H1 (cell line): ENCODE measurements at regions not wholly inside any gene's neighbourhood (a gene's known extent, or its start where the extent isn't known, plus 50 kb on each side); places are given as distances from the start of the nearest gene placed in this dataset.

ENCODE experiments used
- CTCF ChIA-PET: fragments of 300-600 bp; sonication (Branson Sonifier 250); formaldehyde crosslinking; loops from one replicate; lab custom pipeline; 2021; ENCODE audit not compliant: partially characterized antibody; lab: Charles Lee
- POLR2A ChIA-PET: fragments of 300-600 bp; sonication (Branson Sonifier 250); formaldehyde crosslinking; loops from one replicate; lab custom pipeline; 2021; ENCODE audit warnings: inconsistent platforms; ENCODE audit not compliant: partially characterized antibody; lab: Charles Lee
- DNase-seq, 2 experiments: peaks; one replicate each; pipeline versions ENCODE4 v3.0.0 to v3.0.0-alpha.2; 2010 to 2022; ENCODE audit warnings: low spot score in 2 of 2, low read depth in 1 of 2, mixed read lengths in 1 of 2
- FAIRE-seq: peaks from 2 replicates; lab custom pipeline; 2011; peaks lifted over from hg19 to GRCh38; lab: Jason Lieb, UNC
- H2AFZ ChIP-seq: 2 replicates; pipeline ENCODE4 v1.8.1; 2012; ENCODE audit warnings: low read length, inconsistent platforms
- H2AK5ac ChIP-seq: 2 replicates; pipeline ENCODE4 v1.6.1; 2013; ENCODE audit warnings: low read depth, low read length
- H2BK120ac ChIP-seq: replicated peaks from 2 replicates; pipeline ENCODE3; 2013; ENCODE audit warnings: low read depth, low read length, inconsistent platforms
- H2BK12ac ChIP-seq: 2 replicates; pipeline ENCODE4 v1.6.1; 2013; ENCODE audit warnings: low read depth, low read length
- H2BK15ac ChIP-seq: 2 replicates; pipeline ENCODE4 v1.6.1; 2013; ENCODE audit warnings: low read length
- H2BK20ac ChIP-seq: 2 replicates; pipeline ENCODE4 v1.6.1; 2013; ENCODE audit warnings: low read length
- H2BK5ac ChIP-seq: 2 replicates; pipeline ENCODE4 v1.6.1; 2013; ENCODE audit warnings: low read depth, low read length
- H3K14ac ChIP-seq: 2 replicates; pipeline ENCODE4 v1.6.1; 2013; ENCODE audit warnings: inconsistent platforms; ENCODE audit not compliant: insufficient read length
- H3K18ac ChIP-seq: 2 replicates; pipeline ENCODE4 v1.6.1; 2013; ENCODE audit warnings: low read length; ENCODE audit errors: extremely low read depth
- H3K23ac ChIP-seq: 2 replicates; pipeline ENCODE4 v1.6.1; 2013; ENCODE audit warnings: inconsistent platforms; ENCODE audit not compliant: insufficient read length
- H3K23me2 ChIP-seq: 2 replicates; pipeline ENCODE4 v1.6.1; 2013; ENCODE audit warnings: low read depth, low read length
- H3K27ac ChIP-seq: 2 replicates; pipeline ENCODE4 v1.6.1; 2011; ENCODE audit warnings: low read depth, low read length, inconsistent platforms
- H3K27me3 ChIP-seq, 4 experiments: replicated peaks in 1 of 4; 1 replicate in 1 of 4; 2 replicates in 3 of 4; pipeline versions ENCODE4 v1.6.1 to v1.8.1; 2011 to 2013; ENCODE audit warnings: low read length in 3 of 4, mild to moderate bottlenecking in 3 of 4, inconsistent platforms in 2 of 4, mixed read lengths in 2 of 4, moderate library complexity in 1 of 4; ENCODE audit not compliant: control insufficient read depth in 3 of 4, insufficient read depth in 3 of 4; ENCODE audit errors: extremely low read depth in 1 of 4
- H3K36me3 ChIP-seq, 4 experiments: 2 replicates each; pipeline versions ENCODE4 v1.6.1 to v1.8.1; 2011 to 2013; ENCODE audit warnings: mild to moderate bottlenecking in 4 of 4, low read length in 3 of 4, moderate library complexity in 2 of 4, control low read depth in 1 of 4, inconsistent platforms in 1 of 4; ENCODE audit not compliant: insufficient read depth in 4 of 4, control insufficient read depth in 2 of 4
- H3K4ac ChIP-seq: replicated peaks from 2 replicates; pipeline ENCODE3; 2013; ENCODE audit warnings: low read length, low read depth, mixed read lengths, inconsistent platforms; ENCODE audit not compliant: insufficient read length
- H3K4me1 ChIP-seq, 4 experiments: replicated peaks in 1 of 4; 1 replicate in 1 of 4; 2 replicates in 3 of 4; pipeline versions ENCODE4 v1.6.1 to v1.8.1; 2011 to 2013; ENCODE audit warnings: low read length in 3 of 4, inconsistent platforms in 2 of 4, mixed read lengths in 1 of 4; ENCODE audit not compliant: insufficient read depth in 4 of 4, control insufficient read depth in 3 of 4
- H3K4me2 ChIP-seq, 2 experiments: 2 replicates each; pipeline versions ENCODE4 v1.6.1 to v1.8.1; 2011 to 2013; ENCODE audit warnings: low read depth in 2 of 2, low read length in 2 of 2, control low read depth in 1 of 2, inconsistent platforms in 1 of 2, mild to moderate bottlenecking in 1 of 2; ENCODE audit not compliant: insufficient read depth in 1 of 2
- H3K4me3 ChIP-seq, 4 experiments: fragments of 200-600, 300-600 bp in 1 of 4; sonication (generic), shearing (Covaris generic), sonication (Bioruptor Twin) in 1 of 4; 2 replicates each; pipeline versions ENCODE4 v1.5.1 to v1.8.1; 2011 to 2016; ENCODE audit warnings: low read length in 4 of 4, low read depth in 3 of 4, control low read depth in 2 of 4, inconsistent platforms in 2 of 4, mild to moderate bottlenecking in 2 of 4, mixed read lengths in 1 of 4, moderate library complexity in 1 of 4; ENCODE audit not compliant: insufficient read depth in 2 of 4; ENCODE audit errors: extremely low read depth in 1 of 4
- H3K56ac ChIP-seq: replicated peaks from 2 replicates; pipeline ENCODE3; 2013; ENCODE audit warnings: low read depth, mild to moderate bottlenecking, mixed read lengths, low read length, inconsistent platforms; ENCODE audit not compliant: insufficient read length
- H3K79me1 ChIP-seq: 2 replicates; pipeline ENCODE4 v1.6.1; 2013; ENCODE audit warnings: low read depth, low read length, control low read depth
- H3K79me2 ChIP-seq, 2 experiments: 2 replicates each; pipeline versions ENCODE4 v1.6.1 to v1.8.1; 2012 to 2013; ENCODE audit warnings: low read length in 2 of 2, mild to moderate bottlenecking in 2 of 2, inconsistent platforms in 1 of 2; ENCODE audit not compliant: insufficient read depth in 2 of 2, control insufficient read depth in 1 of 2
- H3K9ac ChIP-seq, 4 experiments: replicated peaks in 1 of 4; 1 replicate in 1 of 4; 2 replicates in 3 of 4; pipeline versions ENCODE4 v1.6.1 to v1.8.1; 2011 to 2013; ENCODE audit warnings: low read depth in 3 of 4, low read length in 3 of 4, control low read depth in 2 of 4, mild to moderate bottlenecking in 2 of 4, moderate library complexity in 2 of 4, inconsistent platforms in 1 of 4; ENCODE audit errors: extremely low read depth in 1 of 4
- H3K9me3 ChIP-seq, 2 experiments: 2 replicates each; pipeline versions ENCODE4 v1.6.1 to v1.8.1; 2012 to 2013; ENCODE audit warnings: mild to moderate bottlenecking in 2 of 2, moderate library complexity in 2 of 2, control low read depth in 1 of 2, inconsistent platforms in 1 of 2, low read depth in 1 of 2, low read length in 1 of 2, mixed read lengths in 1 of 2; ENCODE audit not compliant: insufficient read depth in 2 of 2
- H4K20me1 ChIP-seq, 2 experiments: replicated peaks in 1 of 2; 2 replicates each; pipeline versions ENCODE3 to v1.8.1; 2011 to 2013; ENCODE audit warnings: inconsistent platforms in 2 of 2, low read length in 2 of 2, mild to moderate bottlenecking in 1 of 2; ENCODE audit not compliant: insufficient read depth in 2 of 2, control insufficient read depth in 1 of 2
- H4K5ac ChIP-seq: 2 replicates; pipeline ENCODE4 v1.6.1; 2013; ENCODE audit warnings: low read length, low read depth, mixed read lengths, inconsistent platforms; ENCODE audit not compliant: insufficient read length
- H4K8ac ChIP-seq: 2 replicates; pipeline ENCODE4 v1.8.0; 2013; ENCODE audit warnings: mild to moderate bottlenecking, moderate library complexity, low read length, inconsistent platforms; ENCODE audit not compliant: insufficient read depth; ENCODE audit errors: extremely low read depth
- H4K91ac ChIP-seq: replicated peaks from 2 replicates; pipeline ENCODE3; 2013; ENCODE audit warnings: low read length, mixed read lengths, inconsistent platforms; ENCODE audit not compliant: insufficient read length
- CHD2 ChIP-seq: IDR thresholded peaks from 2 replicates; pipeline ENCODE4 v1.6.1; 2012; ENCODE audit warnings: low read length, improper control_type of control experiment
- JUN ChIP-seq: IDR thresholded peaks from 2 replicates; pipeline ENCODE4 v1.6.1; 2011; ENCODE audit warnings: low read depth, mild to moderate bottlenecking, improper control_type of control experiment, low read length
- POLR2A ChIP-seq, 2 experiments: IDR thresholded peaks; 1 replicate in 1 of 2; 2 replicates in 1 of 2; pipeline ENCODE4 v1.6.1; 2011; ENCODE audit warnings: low read depth in 2 of 2, low read length in 2 of 2, mild to moderate bottlenecking in 2 of 2; ENCODE audit errors: control extremely low read depth in 1 of 2
- RBBP5 ChIP-seq: IDR thresholded peaks from 2 replicates; pipeline ENCODE4 v1.7.1; 2012; ENCODE audit warnings: low read depth, mild to moderate bottlenecking, inconsistent platforms, low read length, moderate library complexity, borderline replicate concordance
- SIN3A ChIP-seq, 2 experiments: IDR thresholded peaks in 1 of 2; conservative IDR thresholded peaks in 1 of 2; 2 replicates each; pipeline ENCODE4 v1.6.1; 2011 to 2012; ENCODE audit warnings: low read length in 2 of 2, improper control_type of control experiment in 1 of 2, low read depth in 1 of 2, mild to moderate bottlenecking in 1 of 2
- YY1 ChIP-seq: IDR thresholded peaks from 2 replicates; pipeline ENCODE4 v1.6.1; 2011; ENCODE audit warnings: low read depth, mild to moderate bottlenecking, low read length
- WGBS, 2 experiments: shearing (Covaris generic) in 1 of 2; methylation state at CpG; one replicate each; pipeline versions ENCODE4 v1.1.6 to v1.1.7; 2013 to 2015; ENCODE audit warnings: low lambda C conversion rate in 2 of 2, mixed read lengths in 2 of 2, inconsistent platforms in 1 of 2, low coverage in 1 of 2, missing lambda C conversion rate in 1 of 2; ENCODE audit not compliant: insufficient replicate concordance in 2 of 2, insufficient coverage in 1 of 2, insufficient read length in 1 of 2; ENCODE audit errors: extremely low coverage in 1 of 2, missing lambda C conversion rate in 1 of 2; 5-methylcytosine and 5-hydroxymethylcytosine counted together

- 75% methylated on average over 1 of the region's 1 CpG; no CpG with 5 or more reads in 1 of the 2 experiments for WGBS, 2 experiments
- no peak overlapping the region; the same call in 1 of the 2 replicates for H2BK12ac ChIP-seq
- no peak overlapping the region for H2AK5ac ChIP-seq
- no peak overlapping the region for H4K91ac ChIP-seq
- H3K23me2 ChIP-seq = no peaks in the 10 kb centered on the region
- no peaks in the 10 kb centered on the region for H3K27me3 ChIP-seq
- no peak overlapping the region for H2AFZ ChIP-seq
- no peak overlapping the region for H3K18ac ChIP-seq
- H3K9ac ChIP-seq = no peak overlapping the region
- ChIA-PET POLR2A (no interaction called here), CTCF (interaction anchor here (1.3 to 1.4 kb wide), 3 partner anchors 25 to 74 kb away, joined by 3 to 4 read pairs (median 3); no protein-coding TSS in a partner anchor)
- no peaks in the 10 kb centered on the region for H4K20me1 ChIP-seq
- H3K4me2 ChIP-seq = no peak overlapping the region
- no peak overlapping the region; the same call in 1 of the 2 replicates for H4K8ac ChIP-seq
- H2BK20ac ChIP-seq = no peak overlapping the region
- no peak overlapping the region for H4K5ac ChIP-seq
- H3K4me3 ChIP-seq = no peak overlapping the region
- H3K56ac ChIP-seq = no peak overlapping the region
- H2BK120ac ChIP-seq = no peak overlapping the region
- DNase-seq (peak in 1 of 2 experiments; percentile 46), FAIRE-seq (no peak)
- no peak overlapping the region for H2BK5ac ChIP-seq
- no peak overlapping the region for H3K14ac ChIP-seq
- no peaks in the 10 kb centered on the region for H3K4me1 ChIP-seq
- H3K79me2 ChIP-seq = no peaks in the 10 kb centered on the region
- H3K36me3 ChIP-seq = no peaks in the 10 kb centered on the region; a peak in 1 of 8 replicates
- H3K9me3 ChIP-seq = no peaks in the 10 kb centered on the region
- H2BK15ac ChIP-seq = no peak overlapping the region
- no peaks in the 10 kb centered on the region; the same call in none of the 2 replicates for H3K79me1 ChIP-seq
- H3K4ac ChIP-seq = no peak overlapping the region
- no peak overlapping the region for H3K27ac ChIP-seq
- H3K23ac ChIP-seq = no peak overlapping the region
- TF ChIP-seq JUN (0 out of 2 replicates have a peak, but pooled peaks have one; percentile 7), RBBP5 (no peak), POLR2A (IDR thresholded peaks at IDR 0.05; ENCODE audit: control extremely low read depth in 1 of 2, low read depth in 2 of 2, low read length in 2 of 2) (no peak), YY1 (no peak), SIN3A (conservative IDR thresholded peaks at IDR 0.05 in 1 of 2, IDR thresholded peaks at IDR 0.05 in 1 of 2; ENCODE audit: low read depth in 1 of 2, low read length in 2 of 2) (no peak), CHD2 (no peak)
Observed at GRCh38 chr17:33602981-33603380, 309.9 kb upstream of the ASIC2 start.
